GM19463 (cell line): ENCODE measurements at regions not wholly inside any gene's neighbourhood (a gene's known extent, or its start where the extent isn't known, plus 50 kb on each side); places are given as distances from the start of the nearest gene placed in this dataset.
"Not testable (repeated sequence)": the region's sequence is repeated elsewhere in the genome, so short reads cannot be mapped to it uniquely, and the experiment has no call there.

Source experiments
- ATAC-seq: cut with Tn5 transposase; IDR thresholded peaks from one replicate; pipeline ENCODE4 v1.9.1; 2021; ENCODE audit warnings: mild to moderate bottlenecking, moderate library complexity; ENCODE audit not compliant: unreplicated experiment

DNA sequence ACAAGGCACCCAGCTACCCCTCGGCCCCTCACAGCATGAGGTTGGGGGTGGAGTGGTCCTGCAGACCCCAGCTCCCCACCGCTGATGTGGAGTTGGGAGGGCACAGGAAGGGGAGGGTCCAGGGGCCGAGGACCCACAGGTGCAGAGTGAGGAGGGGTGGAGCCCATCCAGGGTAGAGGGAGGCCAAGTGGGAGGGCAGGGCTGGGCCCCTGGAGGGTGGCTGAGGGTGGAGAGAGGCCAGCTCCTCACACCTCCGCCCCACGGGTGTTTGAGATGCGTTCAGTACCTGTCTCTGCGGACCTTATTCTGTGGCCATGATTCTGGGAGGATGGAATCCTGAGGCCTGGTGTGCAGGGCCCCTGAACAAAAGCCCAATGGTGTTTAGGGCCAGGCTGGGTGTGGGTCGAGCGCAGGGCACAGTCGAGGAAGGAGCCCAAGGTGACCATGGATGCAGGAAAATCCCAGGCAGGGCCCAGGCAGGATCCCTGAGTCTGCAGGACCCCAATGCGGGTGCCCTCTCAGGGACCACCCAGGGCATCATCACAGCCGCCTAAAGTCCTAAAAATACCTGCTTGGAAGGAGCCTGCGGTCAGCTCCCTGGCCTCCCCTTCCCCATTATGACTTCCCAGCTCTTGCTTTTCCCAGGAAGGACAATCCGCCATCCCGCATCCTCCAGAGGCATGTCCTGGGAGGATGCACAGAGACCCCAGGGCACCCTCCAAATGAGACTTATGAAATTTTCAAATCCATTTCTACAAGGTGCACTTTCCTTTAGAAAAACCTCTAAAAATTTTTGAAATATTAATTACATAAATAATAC lies 377.1 kb upstream of the SFSWAP start:
- ATAC-seq, result no peak

DNA sequence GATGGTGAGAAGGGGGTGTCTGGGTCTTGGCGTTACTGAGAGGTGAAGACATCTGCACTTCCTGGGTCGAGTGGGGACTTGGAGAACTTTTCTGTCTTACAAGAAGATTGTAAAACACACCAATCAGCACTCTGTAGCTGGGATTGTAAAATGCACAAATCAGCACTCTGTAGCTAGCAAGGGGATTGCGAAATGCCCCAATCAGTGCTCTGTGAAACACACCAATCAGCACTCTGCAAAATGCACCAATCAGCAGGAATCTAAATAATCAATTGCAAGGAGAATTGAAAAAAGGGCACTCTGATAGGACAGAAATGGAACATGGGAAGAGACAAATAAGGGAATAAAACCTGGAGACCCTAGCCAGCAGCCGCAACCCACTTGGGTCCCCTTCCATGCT lies 376.1 kb upstream of the SFSWAP start:
- no peak for ATAC-seq

DNA sequence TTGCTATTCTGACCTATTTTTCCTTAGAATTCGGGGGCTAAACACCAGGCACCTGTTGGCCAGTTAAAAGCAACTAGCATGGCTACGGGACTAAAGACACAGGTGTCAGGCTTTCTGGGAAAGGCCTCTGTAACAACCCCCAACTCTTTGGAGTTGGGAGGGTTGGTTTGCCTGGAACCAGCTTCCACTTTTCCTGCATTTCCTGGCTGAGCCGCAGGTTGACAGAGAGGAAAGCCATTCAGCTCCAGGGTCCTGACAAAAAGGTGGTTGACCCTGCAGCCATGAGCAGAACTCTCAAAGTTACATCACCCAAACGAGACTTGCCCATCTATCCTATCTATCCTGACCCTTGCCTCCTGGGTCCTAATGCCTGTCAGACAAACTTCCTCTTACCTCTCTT lies 375.4 kb upstream of the SFSWAP start:
- no peak for ATAC-seq

DNA sequence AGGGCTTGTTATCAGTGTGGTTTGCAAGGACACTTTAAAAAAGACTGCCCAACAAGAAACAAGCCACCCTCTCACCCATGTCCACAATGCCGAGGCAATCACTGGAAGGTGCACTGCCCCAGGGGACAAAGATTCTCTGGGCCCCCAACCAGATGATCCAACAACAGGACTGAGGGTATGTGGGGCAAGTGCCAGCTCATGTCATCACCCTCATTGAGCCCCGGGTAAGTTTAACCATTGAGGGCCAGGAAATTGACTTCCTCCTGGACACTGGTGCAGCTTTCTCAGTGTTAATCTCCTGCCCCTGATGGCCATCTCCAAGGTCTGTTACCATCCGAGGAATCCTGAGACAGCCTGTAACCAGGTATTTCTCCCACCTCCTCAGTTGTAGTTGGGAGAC lies 373.0 kb upstream of the SFSWAP start:
- ATAC-seq, result not testable (repeated sequence)

DNA sequence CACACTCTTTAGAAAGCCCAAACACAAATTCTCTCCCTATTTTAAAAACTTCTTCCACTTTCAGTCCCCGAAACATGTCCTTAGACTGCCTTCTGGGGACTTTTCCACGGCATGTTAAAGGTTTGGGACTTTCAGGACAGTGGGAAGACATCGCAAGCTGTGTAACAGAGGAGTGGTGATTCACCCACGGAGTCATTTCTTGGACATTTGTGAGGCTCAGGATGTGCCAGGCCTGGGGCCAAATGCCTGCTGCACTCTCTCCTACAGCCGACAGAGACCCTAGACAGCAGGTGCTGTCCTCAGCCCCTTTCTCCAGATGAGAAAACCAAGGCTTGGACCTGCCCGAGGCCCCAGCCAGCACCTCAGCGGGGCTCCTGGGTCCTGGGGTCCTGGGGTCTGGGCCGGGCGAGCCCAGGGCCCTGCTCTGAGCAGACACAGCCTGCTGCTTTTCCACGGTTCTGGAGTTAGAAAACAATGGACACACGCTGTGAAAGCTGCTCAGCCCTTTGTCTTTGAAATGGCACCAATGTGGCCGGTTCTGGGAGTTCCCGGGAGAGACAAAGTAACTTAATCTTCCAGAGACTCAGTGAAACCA lies 370.2 kb upstream of the SFSWAP start:
- ATAC-seq, result no peak

DNA sequence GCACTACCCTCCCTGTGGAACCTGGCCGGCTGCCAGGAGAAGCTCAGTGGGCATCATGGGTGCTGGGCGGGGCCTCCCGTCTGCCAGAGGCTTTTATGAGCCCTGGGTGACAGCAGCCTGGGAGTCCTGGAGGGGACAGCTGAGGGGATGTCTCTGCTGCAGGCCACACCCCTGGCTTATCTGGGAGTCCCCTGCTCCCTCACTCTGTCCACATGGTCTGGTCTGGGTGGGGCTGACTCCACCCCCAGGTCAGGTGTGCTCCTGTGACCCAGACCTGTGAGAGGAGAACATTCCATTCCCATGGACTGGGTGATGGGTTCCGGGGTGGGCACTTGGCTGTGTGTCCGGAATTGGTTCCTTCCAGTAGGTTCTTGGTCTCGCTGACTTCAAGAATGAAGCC lies 369.3 kb upstream of the SFSWAP start:
- not testable (repeated sequence) for ATAC-seq

DNA sequence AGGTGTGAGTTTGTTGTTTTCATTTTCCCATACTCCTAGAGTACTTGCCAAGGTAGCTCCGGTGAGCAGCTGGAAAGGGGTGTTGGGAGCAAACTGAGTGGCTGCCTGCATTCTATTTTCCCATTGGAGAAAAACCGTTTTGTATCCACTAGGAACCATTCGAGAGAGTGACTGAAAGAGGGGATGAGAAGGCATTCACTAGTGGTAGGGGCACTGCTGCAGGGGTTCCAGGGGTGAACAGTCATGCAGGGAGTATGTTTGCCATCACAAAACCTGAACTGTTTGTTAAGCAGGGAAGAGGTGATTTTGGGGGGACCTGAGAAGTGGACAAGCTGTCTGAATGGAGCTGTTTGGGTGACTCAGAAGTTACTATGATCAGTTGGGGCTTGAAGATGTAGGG lies 367.5 kb upstream of the SFSWAP start:
- ATAC-seq, result not testable (repeated sequence)

DNA sequence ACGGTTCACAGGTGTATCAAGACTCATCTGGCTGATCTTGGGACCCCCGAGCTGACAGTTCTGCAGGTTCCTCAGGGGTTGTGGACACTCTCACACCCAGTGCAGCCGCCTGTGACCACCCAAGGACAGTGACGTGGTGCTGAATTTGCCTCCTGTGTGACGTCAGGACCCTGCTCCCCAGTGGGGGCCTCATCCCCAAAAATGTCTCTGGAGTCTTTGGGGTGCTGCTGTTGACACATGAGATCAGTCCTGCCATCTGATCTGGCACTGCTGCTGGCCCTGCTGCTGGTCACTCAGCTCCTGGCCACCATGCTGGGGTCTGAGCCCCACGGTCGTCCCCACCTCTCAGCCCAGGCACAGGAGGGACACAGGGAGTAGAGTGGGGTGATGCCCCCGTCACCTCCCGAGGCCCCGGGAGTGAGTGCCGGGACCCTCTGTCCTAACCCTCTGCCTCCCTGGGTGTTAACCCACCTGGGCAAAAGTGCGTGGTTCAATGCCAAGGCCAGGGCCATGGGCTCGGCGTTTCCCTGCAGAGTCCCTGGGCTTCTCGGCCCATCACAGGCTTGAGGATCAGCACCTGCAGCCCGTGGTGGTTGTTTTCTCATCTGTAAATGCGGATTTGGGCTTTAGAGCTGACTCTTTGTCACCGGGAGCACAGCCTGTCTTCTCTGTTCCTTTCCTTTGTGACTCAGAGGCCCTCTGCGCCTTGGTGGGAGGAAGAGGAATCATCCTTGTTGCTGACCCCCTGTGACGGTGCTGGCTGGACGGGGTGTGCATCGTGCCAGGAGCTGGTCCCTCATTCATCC lies 366.0 kb upstream of the SFSWAP start:
- not testable (repeated sequence) for ATAC-seq

DNA sequence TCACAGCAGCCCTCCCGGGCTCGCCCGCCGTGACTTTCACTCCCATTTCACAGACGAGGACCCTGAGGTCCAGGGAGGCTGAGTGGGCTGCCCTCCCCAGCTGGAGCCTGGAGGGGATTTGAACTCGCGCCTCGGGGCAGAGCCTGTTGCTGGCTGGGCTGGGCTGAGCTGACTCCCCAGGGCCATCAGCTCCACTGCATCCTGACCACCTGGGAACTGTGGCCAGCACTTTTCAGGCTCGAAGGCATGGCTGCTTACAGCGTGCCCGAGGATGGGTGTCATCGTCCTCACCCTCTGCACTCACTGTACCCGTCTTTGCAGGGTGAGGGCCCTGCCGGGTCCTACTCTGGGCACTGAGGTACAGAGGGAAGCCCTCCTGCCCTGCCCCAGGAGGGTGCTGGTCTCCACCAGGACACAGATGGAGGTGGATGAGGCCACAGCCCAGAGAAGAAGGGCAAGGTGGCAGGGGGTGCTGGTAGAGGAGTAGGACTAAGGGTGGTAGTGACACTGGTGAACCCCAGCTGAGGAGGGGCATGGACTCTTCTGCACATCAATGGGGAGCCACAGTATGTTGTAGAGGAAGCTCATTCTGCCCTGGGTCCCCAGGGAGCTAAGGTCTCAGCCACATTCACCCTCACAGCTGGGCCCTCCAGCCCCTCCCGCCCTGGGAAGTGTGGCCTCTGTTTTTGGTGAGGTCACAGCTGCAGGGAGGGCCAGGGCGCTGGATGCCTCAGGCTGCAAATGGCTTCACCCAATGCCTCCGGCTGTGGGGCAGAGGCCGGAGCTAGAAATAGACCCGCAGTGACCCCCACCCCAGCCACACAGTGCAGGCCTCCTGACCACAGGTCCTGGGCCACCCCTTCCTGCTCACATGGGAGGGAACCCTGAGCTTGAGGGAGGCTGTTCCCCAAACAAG lies 365.1 kb upstream of the SFSWAP start:
- ATAC-seq, result no peak

DNA sequence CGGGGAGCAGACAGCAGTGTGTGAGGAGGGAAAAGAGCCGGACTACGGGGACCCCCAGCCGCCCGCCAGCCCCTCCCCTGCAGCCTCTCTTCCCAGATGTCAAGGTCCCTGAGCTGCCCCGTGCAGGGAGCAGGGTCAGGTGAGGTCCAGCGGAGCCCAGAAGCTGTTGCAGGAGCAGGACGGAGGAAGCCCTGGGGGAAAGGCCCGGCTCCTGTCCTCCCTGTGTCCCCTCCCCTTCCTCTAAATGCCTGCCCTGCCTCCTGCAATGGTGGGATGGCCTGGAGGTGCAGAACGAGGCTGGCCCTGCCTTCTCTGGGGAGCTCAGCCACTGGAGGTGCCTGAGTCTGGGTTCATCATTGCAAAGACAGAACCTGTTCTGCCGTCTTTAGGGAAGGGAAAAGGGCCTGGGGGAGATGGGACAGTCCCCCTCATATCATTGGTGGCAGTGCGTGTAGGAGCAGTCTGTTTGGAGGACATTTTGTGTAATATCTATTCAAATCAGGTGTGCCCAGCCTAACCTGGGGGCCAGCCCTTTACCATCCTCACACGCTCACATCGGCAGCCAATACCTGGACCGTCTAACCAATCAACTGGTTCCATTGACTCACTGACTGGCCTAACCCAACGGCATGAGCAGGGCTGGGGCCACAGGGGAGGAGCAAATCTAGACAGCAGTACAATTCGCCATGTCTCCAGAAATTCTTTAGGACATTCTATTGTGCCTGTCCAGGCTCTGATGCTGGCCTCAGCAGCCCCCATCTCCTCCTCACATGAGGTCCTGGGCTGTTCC lies 364.1 kb upstream of the SFSWAP start:
- no peak for ATAC-seq

DNA sequence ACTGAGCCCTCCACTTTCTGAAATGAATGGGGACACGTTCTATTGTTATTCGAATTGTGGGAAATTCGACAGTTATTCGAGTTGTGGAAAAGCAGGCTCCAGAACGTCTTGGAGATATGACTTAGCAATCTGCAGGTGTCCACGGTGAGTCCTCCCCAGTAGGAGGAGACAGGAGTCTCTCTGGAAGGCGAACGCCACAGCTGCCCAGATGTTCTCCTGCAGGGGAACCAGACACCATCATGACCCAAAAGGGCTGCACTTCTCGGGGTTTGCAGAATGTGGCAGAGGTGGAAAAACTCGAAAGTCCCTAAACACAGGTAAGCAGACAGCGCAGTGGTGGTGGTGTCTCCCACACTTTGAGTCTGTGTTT lies 363.6 kb upstream of the SFSWAP start:
- ATAC-seq, result no peak

DNA sequence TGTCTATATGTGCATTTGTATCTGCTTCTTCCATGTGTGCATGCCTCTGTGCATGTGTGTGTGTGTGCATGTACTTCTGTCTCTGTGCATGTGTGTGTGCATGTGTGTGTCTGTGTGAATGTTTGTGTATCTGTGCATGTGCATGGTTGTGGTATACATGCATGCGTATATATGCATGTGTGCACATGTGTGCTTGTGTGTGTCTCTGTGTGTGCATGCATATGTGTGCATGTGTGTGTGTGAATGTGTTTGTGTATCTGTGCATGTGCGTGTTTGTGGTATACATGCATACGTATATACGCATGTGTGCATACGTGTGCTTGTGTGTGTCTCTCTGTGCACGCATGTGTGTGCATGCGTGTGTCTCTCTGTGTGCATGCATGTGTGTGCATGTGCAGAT lies 363.2 kb upstream of the SFSWAP start:
- no peak for ATAC-seq

DNA sequence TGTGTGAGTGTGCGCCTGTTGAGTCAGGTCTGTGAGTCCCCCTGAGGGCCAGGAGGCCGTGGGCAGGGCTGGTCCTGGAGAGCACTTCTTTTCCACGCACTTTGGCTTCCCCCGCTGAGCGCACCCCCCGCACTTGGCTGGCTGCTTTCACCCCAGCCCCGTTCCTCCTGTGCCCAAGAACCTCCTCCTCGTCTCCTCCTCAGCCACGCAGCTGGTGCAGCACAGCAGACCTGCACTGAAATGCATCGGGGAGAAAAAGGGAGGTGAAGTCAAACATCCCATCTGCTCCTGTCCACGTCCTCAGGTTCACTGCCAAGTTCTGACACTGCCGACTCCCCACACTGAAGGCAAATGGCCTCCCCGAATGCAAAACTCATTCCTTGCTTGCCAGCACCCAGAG lies 362.7 kb upstream of the SFSWAP start:
- ATAC-seq, result no peak

DNA sequence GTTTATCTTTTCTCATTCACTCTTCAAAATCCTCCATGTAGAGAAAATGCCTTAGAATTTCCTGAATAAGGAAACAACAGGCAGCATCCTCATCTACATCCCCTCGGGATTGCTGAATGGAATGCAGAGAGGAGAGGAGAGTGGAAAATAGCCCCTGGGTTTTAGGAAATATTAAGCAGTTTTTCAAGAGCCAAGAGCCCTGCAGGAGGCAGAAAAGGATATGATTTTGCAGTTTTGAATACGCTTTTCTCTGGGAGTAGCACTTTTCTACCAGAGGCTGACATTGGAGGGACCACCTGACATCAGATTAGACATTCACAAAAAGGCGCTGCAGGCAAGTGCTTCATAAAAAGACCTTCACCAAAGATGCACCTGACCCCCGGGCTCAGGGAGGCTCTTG lies 362.2 kb upstream of the SFSWAP start:
- no peak for ATAC-seq

DNA sequence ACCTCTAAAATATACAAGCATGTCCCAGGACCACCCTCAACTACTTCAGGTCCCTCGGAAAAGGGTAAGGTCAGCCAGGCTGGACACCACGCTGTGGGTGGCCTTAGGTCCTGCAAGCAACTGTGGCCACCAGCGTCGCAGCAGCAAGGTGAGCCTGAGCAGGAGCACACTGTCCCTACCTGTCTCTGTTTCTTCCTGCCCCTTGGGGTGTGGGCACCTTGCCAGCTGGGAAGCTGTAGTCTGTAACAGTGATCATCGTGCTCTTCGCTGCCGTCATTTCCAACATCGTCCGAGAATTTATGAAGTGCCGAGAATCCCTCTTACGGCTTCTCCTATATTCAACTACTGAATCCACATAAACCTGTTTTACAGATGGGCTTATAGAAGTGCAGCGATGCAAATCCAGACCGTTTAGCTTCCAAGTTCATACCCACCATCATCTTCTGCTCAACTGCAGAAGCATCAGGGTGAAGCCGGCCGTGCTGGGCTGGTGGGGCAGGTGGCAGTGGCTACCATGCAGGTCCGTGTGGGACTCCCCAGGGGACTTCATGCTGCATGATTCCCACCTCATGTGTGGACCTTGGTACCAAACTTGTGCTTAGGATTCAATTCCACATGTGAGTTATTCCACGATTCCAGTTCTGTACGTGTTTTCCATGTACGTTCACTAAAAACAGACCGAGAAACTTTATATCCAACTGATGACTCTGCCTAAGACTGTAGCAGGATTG lies 361.3 kb upstream of the SFSWAP start:
- no peak for ATAC-seq

DNA sequence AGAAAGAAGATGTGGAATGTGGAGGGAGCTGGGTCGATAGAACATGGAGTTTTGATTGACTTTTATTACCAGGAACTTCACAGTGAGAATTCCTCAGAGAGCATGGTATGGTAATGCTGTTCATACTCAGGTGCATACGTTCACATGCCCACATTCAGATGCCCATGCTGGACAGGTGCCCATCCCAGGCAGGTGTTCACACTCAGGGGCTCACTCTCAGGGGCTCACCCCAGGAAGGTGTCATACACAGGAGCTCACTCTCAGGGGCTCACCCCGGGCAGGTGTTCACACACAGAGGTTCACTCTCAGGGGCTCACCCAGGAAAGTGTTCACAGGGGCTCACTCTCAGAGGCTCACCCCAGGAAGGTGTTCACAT lies 360.0 kb upstream of the SFSWAP start:
- ATAC-seq, result no peak

DNA sequence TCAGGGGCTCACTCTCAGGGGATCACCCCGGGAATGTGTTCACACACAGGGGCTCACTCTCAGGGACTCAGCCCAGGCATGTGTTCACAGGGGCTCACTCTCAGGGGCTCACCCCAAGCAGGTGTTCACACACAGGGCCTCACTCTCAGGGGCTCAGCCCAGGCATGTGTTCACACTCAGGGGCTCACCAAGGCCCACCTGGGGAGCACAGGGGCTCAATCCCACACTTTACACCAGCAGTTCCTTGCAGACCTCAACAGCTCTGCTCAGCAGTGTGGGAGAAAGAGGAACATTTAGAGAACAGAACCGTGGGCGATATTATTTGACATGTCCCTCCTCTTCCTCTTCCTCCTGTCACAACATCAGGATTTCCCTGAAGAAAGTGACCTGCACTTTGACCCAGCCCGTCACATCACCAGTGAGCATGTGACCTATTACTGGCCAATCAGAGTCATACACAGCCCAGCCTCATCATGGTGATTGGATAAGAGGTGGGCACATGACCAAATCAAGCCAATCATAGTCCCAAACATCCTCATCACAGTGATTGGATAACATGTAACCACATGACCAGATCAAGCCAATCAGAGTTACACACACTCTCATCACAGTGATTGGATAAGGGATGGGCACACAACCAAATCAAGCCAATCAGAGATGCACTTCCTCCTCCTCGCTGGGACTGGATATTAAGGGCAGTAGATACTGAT lies 359.4 kb upstream of the SFSWAP start:
- no peak for ATAC-seq

DNA sequence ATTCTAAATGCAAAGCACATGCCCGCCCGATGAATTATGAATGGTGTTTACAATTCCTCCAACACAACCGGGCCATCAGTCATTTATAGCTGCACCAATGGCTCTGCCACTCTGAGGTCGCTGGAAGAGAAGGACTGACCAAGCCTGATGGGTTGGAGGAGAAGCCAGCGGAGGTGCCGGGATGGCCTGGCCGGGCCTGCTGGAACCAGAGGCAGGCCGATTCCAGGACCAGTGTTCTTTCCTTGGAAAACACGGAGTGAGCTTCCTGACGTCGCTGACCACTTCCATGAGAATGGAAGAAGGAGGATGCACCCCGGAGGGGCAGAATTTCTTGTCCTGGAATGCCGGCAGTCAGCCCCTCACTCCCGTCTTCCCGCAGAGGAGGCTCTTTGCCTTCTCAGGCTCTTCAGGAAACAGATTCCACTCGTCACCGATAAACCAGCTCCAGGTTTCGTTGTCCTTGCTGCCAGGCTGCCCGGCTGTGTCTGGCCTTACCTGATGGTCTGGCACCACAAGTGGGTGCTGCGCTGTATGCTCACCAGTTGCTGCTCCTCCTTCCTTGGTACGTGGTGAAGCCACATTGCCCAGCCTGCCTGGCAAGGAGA lies 358.5 kb upstream of the SFSWAP start:
- ATAC-seq, result no peak
